ENCODE measurements at regions not wholly inside any gene's neighbourhood (a gene's known extent, or its start where the extent isn't known, plus 50 kb on each side); places are given as distances from the start of the nearest gene placed in this dataset.

DNA sequence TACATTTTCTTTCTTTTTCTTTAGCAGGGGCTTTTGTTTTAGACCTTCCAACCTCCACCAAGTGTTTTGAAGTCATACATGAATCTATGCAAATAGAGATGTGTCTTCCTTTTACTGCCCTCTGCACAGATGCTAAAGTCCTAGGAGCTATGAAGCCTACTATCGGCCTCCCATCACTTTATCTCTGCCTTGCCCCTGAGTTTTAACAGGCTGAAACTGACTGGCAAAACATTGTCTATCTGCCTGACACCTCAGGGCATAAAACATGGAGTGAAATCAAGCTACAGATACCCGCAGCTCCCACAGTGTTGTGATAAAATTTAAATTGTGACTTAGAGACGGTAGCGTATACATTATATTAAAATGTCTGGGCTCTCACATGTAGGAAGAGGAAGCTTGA lies 604.6 kb upstream of the C9orf72 start:
- no peak for TF ChIP-seq EP300 (IDR thresholded peaks at IDR 0.05)
- no peak for TF ChIP-seq POLR2A (IDR thresholded peaks at IDR 0.05)
- TF ChIP-seq, protein P1, sequence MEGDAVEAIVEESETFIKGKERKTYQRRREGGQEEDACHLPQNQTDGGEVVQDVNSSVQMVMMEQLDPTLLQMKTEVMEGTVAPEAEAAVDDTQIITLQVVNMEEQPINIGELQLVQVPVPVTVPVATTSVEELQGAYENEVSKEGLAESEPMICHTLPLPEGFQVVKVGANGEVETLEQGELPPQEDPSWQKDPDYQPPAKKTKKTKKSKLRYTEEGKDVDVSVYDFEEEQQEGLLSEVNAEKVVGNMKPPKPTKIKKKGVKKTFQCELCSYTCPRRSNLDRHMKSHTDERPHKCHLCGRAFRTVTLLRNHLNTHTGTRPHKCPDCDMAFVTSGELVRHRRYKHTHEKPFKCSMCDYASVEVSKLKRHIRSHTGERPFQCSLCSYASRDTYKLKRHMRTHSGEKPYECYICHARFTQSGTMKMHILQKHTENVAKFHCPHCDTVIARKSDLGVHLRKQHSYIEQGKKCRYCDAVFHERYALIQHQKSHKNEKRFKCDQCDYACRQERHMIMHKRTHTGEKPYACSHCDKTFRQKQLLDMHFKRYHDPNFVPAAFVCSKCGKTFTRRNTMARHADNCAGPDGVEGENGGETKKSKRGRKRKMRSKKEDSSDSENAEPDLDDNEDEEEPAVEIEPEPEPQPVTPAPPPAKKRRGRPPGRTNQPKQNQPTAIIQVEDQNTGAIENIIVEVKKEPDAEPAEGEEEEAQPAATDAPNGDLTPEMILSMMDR (IDR thresholded peaks at IDR 0.05): no peak
- no peak for TF ChIP-seq POLR2AphosphoS5 (IDR thresholded peaks at IDR 0.05)
- DNase-seq: no peak

GRCh38 chr9:28179893-28180292 lies 606.6 kb upstream of the C9orf72 start:
- H3K9me3 ChIP-seq: no peaks in the 10 kb centered on the region
- no peak overlapping the region for H3K4me3 ChIP-seq
- no peak for TF ChIP-seq POLR2AphosphoS5 (IDR thresholded peaks at IDR 0.05)
- intact Hi-C loops (cut with DNase I): no loop called here
- H3K27me3 ChIP-seq: no peaks in the 10 kb centered on the region
- 61 to 75% methylated on average over 2 of the region's 2 CpGs for WGBS, 2 donors
- no peak for DNase-seq
- no peaks in the 10 kb centered on the region for H3K36me3 ChIP-seq
- H3K4me1 ChIP-seq: no peaks in the 10 kb centered on the region
- H3K27ac ChIP-seq: no peak overlapping the region

More for the DNA sequence above, 604.6 kb upstream of the C9orf72 start:
- H3K27me3 ChIP-seq: no peaks in the 10 kb centered on the region
- intact Hi-C loops (cut with DNase I): no loop called here
- no peaks in the 10 kb centered on the region for H3K9me3 ChIP-seq
- WGBS, 2 donors: 84% methylated on average over 4 of the region's 4 CpGs
- no peaks in the 10 kb centered on the region for H3K4me1 ChIP-seq
- H3K36me3 ChIP-seq: no peaks in the 10 kb centered on the region
- no peak overlapping the region for H3K4me3 ChIP-seq
- no peak overlapping the region for H3K27ac ChIP-seq

DNA sequence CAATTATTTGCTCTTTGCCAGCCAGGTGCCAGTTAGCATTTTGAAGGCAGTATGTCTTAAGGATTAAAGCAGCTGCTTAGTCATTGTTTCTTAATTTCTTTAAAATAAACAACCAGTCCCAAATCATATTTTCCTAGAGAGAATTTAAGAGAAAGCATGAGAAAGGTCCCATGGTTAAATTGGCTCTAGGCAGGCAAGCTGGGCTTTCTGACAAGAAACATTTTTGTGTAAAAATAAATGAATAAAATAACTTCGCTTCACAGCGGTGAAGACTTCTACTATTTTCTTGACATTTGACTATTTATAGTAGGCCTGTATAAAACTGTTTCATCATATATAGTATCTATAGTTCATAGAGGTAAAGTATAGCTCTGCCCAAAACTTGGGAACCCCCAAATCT lies 617.7 kb upstream of the C9orf72 start:
- Histone ChIP-seq H3K27ac (no peak overlapping the region), H3K27me3 (no peaks in the 10 kb centered on the region), H3K4me1 (no peaks in the 10 kb centered on the region), H3K9me3 (no peaks in the 10 kb centered on the region), H3K4me3 (no peak overlapping the region), H3K36me3 (no peaks in the 10 kb centered on the region)
- WGBS, 2 donors: 84 to 96% methylated on average over 2 of the region's 2 CpGs
- intact Hi-C loops (cut with DNase I): no loop called here
- TF ChIP-seq, protein P1 (IDR thresholded peaks at IDR 0.05): no peak
- TF ChIP-seq POLR2AphosphoS5 (IDR thresholded peaks at IDR 0.05) (no peak), EP300 (IDR thresholded peaks at IDR 0.05) (no peak), POLR2A (IDR thresholded peaks at IDR 0.05) (no peak)
- DNase-seq: no peak

DNA sequence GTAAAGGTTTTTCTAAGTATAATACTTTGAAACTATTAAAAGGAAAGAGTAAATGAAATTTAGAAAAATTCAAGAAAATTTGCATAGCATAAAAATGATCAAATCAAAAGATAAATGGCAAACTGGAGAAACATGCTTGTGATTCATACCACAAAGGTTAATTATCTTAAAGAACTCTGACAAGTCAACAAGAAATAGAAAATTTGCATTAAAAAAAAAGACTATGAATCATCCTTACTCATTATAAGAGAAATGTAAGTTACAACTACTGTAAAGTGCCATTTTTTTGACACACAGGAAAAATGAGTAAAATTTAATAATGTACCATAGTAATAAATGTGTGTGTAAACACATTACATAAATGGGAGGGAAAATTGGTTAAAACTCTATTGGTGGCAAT lies 624.4 kb upstream of the C9orf72 start:
- TF ChIP-seq POLR2AphosphoS5 (IDR thresholded peaks at IDR 0.05): no peak

GRCh38 chr9:28203036-28203435 lies 629.8 kb upstream of the C9orf72 start:
- no peaks in the 10 kb centered on the region for H3K9me3 ChIP-seq
- H3K4me3 ChIP-seq: no peak overlapping the region
- intact Hi-C loops (cut with DNase I): no loop called here
- H3K4me1 ChIP-seq: peaks cover 0 to 19% (median 2%) of the 10 kb centered on the region in 4 donors
- TF ChIP-seq POLR2A (IDR thresholded peaks at IDR 0.05): no peak
- TF ChIP-seq, protein P1 (IDR thresholded peaks at IDR 0.05): no peak
- TF ChIP-seq POLR2AphosphoS5 (IDR thresholded peaks at IDR 0.05): no peak
- no peak for TF ChIP-seq EP300 (IDR thresholded peaks at IDR 0.05)
- DNase-seq: no peak
- no peaks in the 10 kb centered on the region for H3K36me3 ChIP-seq
- no peak overlapping the region for H3K27ac ChIP-seq
- WGBS, 2 donors: 92 to 93% methylated on average over 1 of the region's 1 CpG
- H3K27me3 ChIP-seq: no peaks in the 10 kb centered on the region

More for the DNA sequence above, 624.4 kb upstream of the C9orf72 start:
- Histone ChIP-seq H3K27ac (no peak overlapping the region), H3K4me1 (no peaks in the 10 kb centered on the region), H3K27me3 (no peaks in the 10 kb centered on the region), H3K4me3 (no peak overlapping the region), H3K9me3 (no peaks in the 10 kb centered on the region), H3K36me3 (no peaks in the 10 kb centered on the region)
- intact Hi-C loops (cut with DNase I): no loop called here
- DNase-seq: no peak

GRCh38 chr9:28206280-28206679 lies 633.0 kb upstream of the C9orf72 start:
- DNase-seq: no peak
- H3K4me3 ChIP-seq: no peak overlapping the region
- intact Hi-C loops (cut with DNase I): no loop called here
- TF ChIP-seq POLR2A (IDR thresholded peaks at IDR 0.05): no peak
- H3K27me3 ChIP-seq: no peaks in the 10 kb centered on the region
- H3K36me3 ChIP-seq: no peaks in the 10 kb centered on the region
- H3K9me3 ChIP-seq: no peaks in the 10 kb centered on the region
- H3K27ac ChIP-seq: no peak overlapping the region
- peaks cover 0 to 23% (median 2%) of the 10 kb centered on the region in 4 donors for H3K4me1 ChIP-seq

Measured in sigmoid colon (tissue), 6 donors.